ENCODE measurements at regions not wholly inside any gene's neighbourhood (a gene's known extent, or its start where the extent isn't known, plus 50 kb on each side); places are given as distances from the start of the nearest gene placed in this dataset.

GRCh38 chr14:98274596-98274995 is 997.4 kb downstream of the BCL11B start:
- TF ChIP-seq YY1 (IDR thresholded peaks at IDR 0.05; ENCODE audit: insufficient read depth, insufficient read length) (no peak), SUZ12 (IDR thresholded peaks at IDR 0.05; ENCODE audit: extremely low read depth, insufficient read depth, insufficient read length) (no peak), ZNF274 (IDR thresholded peaks at IDR 0.05; ENCODE audit: low read depth, low read length) (no peak)
- no peak overlapping the region for H3K4me3 ChIP-seq (ENCODE audit: insufficient read length, low read depth)
- no peaks in the 10 kb centered on the region for H3K9me3 ChIP-seq (ENCODE audit: insufficient read depth, low read length)
- H3K9ac ChIP-seq (ENCODE audit: insufficient read length, low read depth): no peak overlapping the region
- H3K4me1 ChIP-seq (ENCODE audit: insufficient read depth, insufficient read length): no peaks in the 10 kb centered on the region
- H3K36me3 ChIP-seq (ENCODE audit: insufficient read depth, insufficient read length, low read length): no peaks in the 10 kb centered on the region
- no peak for DNase-seq (ENCODE audit: low read depth, low spot score)
- H3K27me3 ChIP-seq (ENCODE audit: insufficient read depth, insufficient read length): no peaks in the 10 kb centered on the region

DNA sequence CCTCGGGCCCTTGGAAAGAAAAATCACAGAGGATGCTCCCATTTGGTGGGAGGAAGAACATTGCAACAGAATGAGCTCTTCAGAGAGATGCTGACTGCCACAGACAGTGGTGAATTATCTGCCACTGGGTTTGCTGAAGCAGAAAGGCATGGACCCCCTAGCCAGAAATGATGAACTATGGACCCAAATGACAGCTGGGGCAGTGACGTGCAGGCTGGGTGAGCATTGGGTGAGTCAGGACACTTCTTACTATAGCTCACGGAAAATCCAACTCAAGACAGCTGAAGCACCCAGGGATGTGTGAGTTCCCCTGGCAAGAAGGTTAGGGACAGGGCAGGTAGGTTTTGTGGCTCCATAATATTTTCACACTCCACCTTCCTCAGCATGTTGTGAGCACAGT is 993.2 kb downstream of the BCL11B start:
- no peak for DNase-seq (ENCODE audit: low read depth, low spot score)
- H3K36me3 ChIP-seq (ENCODE audit: insufficient read depth, insufficient read length, low read length): no peaks in the 10 kb centered on the region
- no peak overlapping the region for H3K4me3 ChIP-seq (ENCODE audit: insufficient read length, low read depth)
- H3K4me1 ChIP-seq (ENCODE audit: insufficient read depth, insufficient read length): no peaks in the 10 kb centered on the region
- H3K9me3 ChIP-seq (ENCODE audit: insufficient read depth, low read length): no peaks in the 10 kb centered on the region
- no peak overlapping the region for H3K9ac ChIP-seq (ENCODE audit: insufficient read length, low read depth)
- TF ChIP-seq YY1 (IDR thresholded peaks at IDR 0.05; ENCODE audit: insufficient read depth, insufficient read length): no peak
- TF ChIP-seq ZNF274 (IDR thresholded peaks at IDR 0.05; ENCODE audit: low read depth, low read length): no peak
- TF ChIP-seq SUZ12 (IDR thresholded peaks at IDR 0.05; ENCODE audit: extremely low read depth, insufficient read depth, insufficient read length): no peak
- no peaks in the 10 kb centered on the region for H3K27me3 ChIP-seq (ENCODE audit: insufficient read depth, insufficient read length)

DNA sequence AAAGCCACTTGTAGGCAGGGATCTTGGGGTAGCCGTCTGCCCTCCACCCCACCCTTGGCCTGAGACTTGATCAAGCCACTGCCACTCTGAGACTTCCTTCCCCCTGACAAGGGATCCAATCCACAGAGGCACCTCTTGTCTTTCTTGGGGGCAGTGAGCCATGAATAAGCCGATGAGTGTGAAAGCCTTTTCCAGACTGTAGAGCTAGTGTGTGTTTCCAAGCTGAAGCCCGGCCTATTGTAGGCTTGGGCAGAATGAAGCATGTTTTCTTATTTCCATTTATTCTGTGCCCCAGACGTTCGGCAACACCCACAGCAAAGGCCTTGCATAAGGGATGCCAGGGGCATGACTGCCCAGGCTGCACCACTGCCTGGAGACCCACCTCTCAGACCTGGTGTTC is 991.6 kb downstream of the BCL11B start:
- TF ChIP-seq ZNF274 (IDR thresholded peaks at IDR 0.05; ENCODE audit: low read depth, low read length) (no peak), SUZ12 (IDR thresholded peaks at IDR 0.05; ENCODE audit: extremely low read depth, insufficient read depth, insufficient read length) (no peak), YY1 (IDR thresholded peaks at IDR 0.05; ENCODE audit: insufficient read depth, insufficient read length) (no peak)
- Histone ChIP-seq H3K4me3 (ENCODE audit: insufficient read length, low read depth) (no peak overlapping the region), H3K9ac (ENCODE audit: insufficient read length, low read depth) (no peak overlapping the region), H3K4me1 (ENCODE audit: insufficient read depth, insufficient read length) (no peaks in the 10 kb centered on the region), H3K27me3 (ENCODE audit: insufficient read depth, insufficient read length) (no peaks in the 10 kb centered on the region), H3K9me3 (ENCODE audit: insufficient read depth, low read length) (no peaks in the 10 kb centered on the region), H3K36me3 (ENCODE audit: insufficient read depth, insufficient read length, low read length) (no peaks in the 10 kb centered on the region)
- DNase-seq (ENCODE audit: low read depth, low spot score): no peak

GRCh38 chr14:98288825-98289224 is 983.2 kb downstream of the BCL11B start:
- H3K27me3 ChIP-seq (ENCODE audit: insufficient read depth, insufficient read length): no peaks in the 10 kb centered on the region

GRCh38 chr14:98290596-98290995 is 981.4 kb downstream of the BCL11B start:
- Histone ChIP-seq H3K4me3 (ENCODE audit: insufficient read length, low read depth) (no peak overlapping the region), H3K9ac (ENCODE audit: insufficient read length, low read depth) (no peak overlapping the region), H3K4me1 (ENCODE audit: insufficient read depth, insufficient read length) (no peaks in the 10 kb centered on the region), H3K27me3 (ENCODE audit: insufficient read depth, insufficient read length) (no peaks in the 10 kb centered on the region), H3K9me3 (ENCODE audit: insufficient read depth, low read length) (no peaks in the 10 kb centered on the region), H3K36me3 (ENCODE audit: insufficient read depth, insufficient read length, low read length) (no peaks in the 10 kb centered on the region)
- TF ChIP-seq YY1 (IDR thresholded peaks at IDR 0.05; ENCODE audit: insufficient read depth, insufficient read length) (no peak), SUZ12 (IDR thresholded peaks at IDR 0.05; ENCODE audit: extremely low read depth, insufficient read depth, insufficient read length) (no peak), ZNF274 (IDR thresholded peaks at IDR 0.05; ENCODE audit: low read depth, low read length) (no peak)
- no peak for DNase-seq (ENCODE audit: low read depth, low spot score)

More at GRCh38 chr14:98288825-98289224, 983.2 kb downstream of the BCL11B start:
- no peak for DNase-seq (ENCODE audit: low read depth, low spot score)
- no peak for TF ChIP-seq SUZ12 (IDR thresholded peaks at IDR 0.05; ENCODE audit: extremely low read depth, insufficient read depth, insufficient read length)
- no peak for TF ChIP-seq ZNF274 (IDR thresholded peaks at IDR 0.05; ENCODE audit: low read depth, low read length)
- no peak for TF ChIP-seq YY1 (IDR thresholded peaks at IDR 0.05; ENCODE audit: insufficient read depth, insufficient read length)
- no peaks in the 10 kb centered on the region for H3K9me3 ChIP-seq (ENCODE audit: insufficient read depth, low read length)
- H3K36me3 ChIP-seq (ENCODE audit: insufficient read depth, insufficient read length, low read length): no peaks in the 10 kb centered on the region
- H3K9ac ChIP-seq (ENCODE audit: insufficient read length, low read depth): no peak overlapping the region
- H3K4me3 ChIP-seq (ENCODE audit: insufficient read length, low read depth): no peak overlapping the region
- H3K4me1 ChIP-seq (ENCODE audit: insufficient read depth, insufficient read length): no peaks in the 10 kb centered on the region

DNA sequence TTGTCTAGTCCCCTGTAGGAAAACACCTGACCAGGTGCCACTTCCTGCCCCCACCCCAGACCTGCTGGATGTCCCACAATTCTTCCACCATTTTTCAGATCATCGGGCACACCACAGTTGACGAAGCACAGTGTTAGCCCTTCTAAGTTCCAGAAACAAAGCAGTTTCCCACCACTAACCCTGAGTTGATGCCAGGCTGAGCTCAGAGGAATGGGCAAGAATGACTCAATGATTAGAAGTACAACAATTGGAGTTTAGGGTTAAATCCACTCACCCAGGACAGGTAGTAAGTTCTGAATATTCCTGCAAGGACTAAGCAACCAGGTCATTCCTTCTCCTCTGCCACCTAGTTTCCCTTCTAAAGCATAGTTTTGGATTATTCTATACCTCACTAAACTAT is 979.8 kb downstream of the BCL11B start:
- no peak for DNase-seq (ENCODE audit: low read depth, low spot score)
- Histone ChIP-seq H3K36me3 (ENCODE audit: insufficient read depth, insufficient read length, low read length) (no peaks in the 10 kb centered on the region), H3K9ac (ENCODE audit: insufficient read length, low read depth) (no peak overlapping the region), H3K27me3 (ENCODE audit: insufficient read depth, insufficient read length) (no peaks in the 10 kb centered on the region), H3K4me1 (ENCODE audit: insufficient read depth, insufficient read length) (no peaks in the 10 kb centered on the region), H3K9me3 (ENCODE audit: insufficient read depth, low read length) (no peaks in the 10 kb centered on the region), H3K4me3 (ENCODE audit: insufficient read length, low read depth) (no peak overlapping the region)
- TF ChIP-seq SUZ12 (IDR thresholded peaks at IDR 0.05; ENCODE audit: extremely low read depth, insufficient read depth, insufficient read length) (no peak), ZNF274 (IDR thresholded peaks at IDR 0.05; ENCODE audit: low read depth, low read length) (no peak), YY1 (IDR thresholded peaks at IDR 0.05; ENCODE audit: insufficient read depth, insufficient read length) (no peak)

- Histone ChIP-seq H3K4me3 (ENCODE audit: insufficient read length, low read depth) (no peak overlapping the region), H3K4me1 (ENCODE audit: insufficient read depth, insufficient read length) (no peaks in the 10 kb centered on the region), H3K27me3 (ENCODE audit: insufficient read depth, insufficient read length) (no peaks in the 10 kb centered on the region), H3K9ac (ENCODE audit: insufficient read length, low read depth) (no peak overlapping the region), H3K36me3 (ENCODE audit: insufficient read depth, insufficient read length, low read length) (no peaks in the 10 kb centered on the region), H3K9me3 (ENCODE audit: insufficient read depth, low read length) (no peaks in the 10 kb centered on the region)
- TF ChIP-seq ZNF274 (IDR thresholded peaks at IDR 0.05; ENCODE audit: low read depth, low read length) (no peak), SUZ12 (IDR thresholded peaks at IDR 0.05; ENCODE audit: extremely low read depth, insufficient read depth, insufficient read length) (no peak), YY1 (IDR thresholded peaks at IDR 0.05; ENCODE audit: insufficient read depth, insufficient read length) (no peak)
- DNase-seq (ENCODE audit: low read depth, low spot score): no peak
These were observed 978.4 kb downstream of the BCL11B start for GRCh38 chr14:98293576-98293975.
